K562 (cell line): ENCODE measurements at regions not wholly inside any gene's neighbourhood (a gene's known extent, or its start where the extent isn't known, plus 50 kb on each side); places are given as distances from the start of the nearest gene placed in this dataset.

Experiments used
- EGR1 ChIP-seq: fragments of 450-650 bp; conservative IDR thresholded peaks from 2 replicates; pipeline ENCODE4 v1.6.1; 2017; ENCODE audit warnings: mild to moderate bottlenecking
- EP300 ChIP-seq: IDR thresholded peaks from 2 replicates; pipeline ENCODE4 v1.6.1; 2012; ENCODE audit warnings: low read length, improper control_type of control experiment
- GTF2F1 ChIP-seq: IDR thresholded peaks from 2 replicates; pipeline ENCODE4 v1.6.1; 2011; ENCODE audit warnings: low read depth, low read length, improper control_type of control experiment
- JUNB ChIP-seq: fragments of 450-650 bp; formaldehyde crosslinking; conservative IDR thresholded peaks from 2 replicates; pipeline ENCODE4 v1.4.0; 2020; ENCODE audit warnings: mild to moderate bottlenecking
- KAT7 ChIP-seq: sonication (generic); formaldehyde crosslinking; IDR thresholded peaks from 2 replicates; pipeline ENCODE4 v1.8.0; 2022; ENCODE audit warnings: missing genetic modification reagents, mild to moderate bottlenecking, borderline replicate concordance
- MCM2 ChIP-seq: fragments of 450-650 bp; IDR thresholded peaks from 2 replicates; pipeline ENCODE4 v1.6.1; 2017; ENCODE audit warnings: low read depth, mild to moderate bottlenecking
- PCBP1 ChIP-seq: fragments of 200-400 bp; formaldehyde crosslinking; IDR thresholded peaks from 2 replicates; pipeline ENCODE4 v1.6.1; 2018; ENCODE audit warnings: mild to moderate bottlenecking, low read depth, low read length; ENCODE audit not compliant: poor library complexity, severe bottlenecking
- RFX5 ChIP-seq: IDR thresholded peaks from 2 replicates; pipeline ENCODE4 v1.6.1; 2011; ENCODE audit warnings: low read depth, mild to moderate bottlenecking, improper control_type of control experiment, low read length
- RNF2 ChIP-seq: sonication (generic); IDR thresholded peaks from 2 replicates; pipeline ENCODE4 v1.6.1; 2016
- SLC30A9 ChIP-seq: fragments of 250-450 bp; sonication (Bioruptor Pico); IDR thresholded peaks from 2 replicates; pipeline ENCODE4 v1.8.0; 2022; ENCODE audit warnings: mild to moderate bottlenecking, moderate library complexity
- SMC3 ChIP-seq: conservative IDR thresholded peaks from 2 replicates; pipeline ENCODE4 v1.6.1; 2011; ENCODE audit warnings: low read depth, low read length, improper control_type of control experiment; ENCODE audit not compliant: insufficient read depth
- TF ChIP-seq, protein P1 (sequence below): fragments of 450-650 bp; IDR thresholded peaks from 2 replicates; pipeline ENCODE4 v1.6.1; 2017; ENCODE audit warnings: antibody characterized with exemption, mild to moderate bottlenecking
- TF ChIP-seq, protein P2 (sequence below), 3 experiments: IDR thresholded peaks in 2 of 3; conservative IDR thresholded peaks in 1 of 3; 2 replicates each; pipeline ENCODE4 v1.5.1; 2011 to 2012; ENCODE audit warnings: low read length in 3 of 3, mild to moderate bottlenecking in 3 of 3, control low read depth in 2 of 3, improper control_type of control experiment in 1 of 3, inconsistent platforms in 1 of 3, low read depth in 1 of 3, mixed read lengths in 1 of 3, moderate library complexity in 1 of 3; ENCODE audit not compliant: insufficient read depth in 2 of 3

DNA sequence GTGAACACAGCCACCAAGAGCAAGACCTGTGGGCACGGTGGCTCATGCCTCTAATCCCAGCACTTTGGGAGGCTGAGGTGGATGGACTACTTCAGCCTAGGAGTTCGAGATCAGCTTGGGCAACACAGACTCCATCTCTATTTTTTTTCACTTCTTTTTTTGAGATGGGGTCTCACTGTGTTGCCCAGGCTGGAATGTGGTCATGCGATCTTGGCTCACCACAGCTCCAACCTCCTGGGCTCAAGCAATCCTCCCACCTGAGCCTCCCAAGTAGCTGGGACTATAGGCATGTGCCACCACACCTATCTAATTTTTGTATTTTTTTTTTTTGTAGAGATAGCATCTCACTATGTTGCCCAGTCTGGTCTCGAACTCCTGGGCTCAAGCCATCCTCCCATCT lies 54.4 kb upstream of the SPRED2 start:
- TF ChIP-seq SMC3 (no peak), RFX5 (no peak), EGR1 (no peak), SLC30A9 (no peak), PCBP1 (no peak), JUNB (CRISPR knock-in tag) (no peak), KAT7 (CRISPR knock-in tag) (no peak), MCM2 (no peak), EP300 (no peak), GTF2F1 (no peak), RNF2 (no peak)
- TF ChIP-seq, protein P1, sequence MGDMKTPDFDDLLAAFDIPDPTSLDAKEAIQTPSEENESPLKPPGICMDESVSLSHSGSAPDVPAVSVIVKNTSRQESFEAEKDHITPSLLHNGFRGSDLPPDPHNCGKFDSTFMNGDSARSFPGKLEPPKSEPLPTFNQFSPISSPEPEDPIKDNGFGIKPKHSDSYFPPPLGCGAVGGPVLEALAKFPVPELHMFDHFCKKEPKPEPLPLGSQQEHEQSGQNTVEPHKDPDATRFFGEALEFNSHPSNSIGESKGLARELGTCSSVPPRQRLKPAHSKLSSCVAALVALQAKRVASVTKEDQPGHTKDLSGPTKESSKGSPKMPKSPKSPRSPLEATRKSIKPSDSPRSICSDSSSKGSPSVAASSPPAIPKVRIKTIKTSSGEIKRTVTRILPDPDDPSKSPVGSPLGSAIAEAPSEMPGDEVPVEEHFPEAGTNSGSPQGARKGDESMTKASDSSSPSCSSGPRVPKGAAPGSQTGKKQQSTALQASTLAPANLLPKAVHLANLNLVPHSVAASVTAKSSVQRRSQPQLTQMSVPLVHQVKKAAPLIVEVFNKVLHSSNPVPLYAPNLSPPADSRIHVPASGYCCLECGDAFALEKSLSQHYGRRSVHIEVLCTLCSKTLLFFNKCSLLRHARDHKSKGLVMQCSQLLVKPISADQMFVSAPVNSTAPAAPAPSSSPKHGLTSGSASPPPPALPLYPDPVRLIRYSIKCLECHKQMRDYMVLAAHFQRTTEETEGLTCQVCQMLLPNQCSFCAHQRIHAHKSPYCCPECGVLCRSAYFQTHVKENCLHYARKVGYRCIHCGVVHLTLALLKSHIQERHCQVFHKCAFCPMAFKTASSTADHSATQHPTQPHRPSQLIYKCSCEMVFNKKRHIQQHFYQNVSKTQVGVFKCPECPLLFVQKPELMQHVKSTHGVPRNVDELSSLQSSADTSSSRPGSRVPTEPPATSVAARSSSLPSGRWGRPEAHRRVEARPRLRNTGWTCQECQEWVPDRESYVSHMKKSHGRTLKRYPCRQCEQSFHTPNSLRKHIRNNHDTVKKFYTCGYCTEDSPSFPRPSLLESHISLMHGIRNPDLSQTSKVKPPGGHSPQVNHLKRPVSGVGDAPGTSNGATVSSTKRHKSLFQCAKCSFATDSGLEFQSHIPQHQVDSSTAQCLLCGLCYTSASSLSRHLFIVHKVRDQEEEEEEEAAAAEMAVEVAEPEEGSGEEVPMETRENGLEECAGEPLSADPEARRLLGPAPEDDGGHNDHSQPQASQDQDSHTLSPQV, result no peak
- TF ChIP-seq, protein P2, sequence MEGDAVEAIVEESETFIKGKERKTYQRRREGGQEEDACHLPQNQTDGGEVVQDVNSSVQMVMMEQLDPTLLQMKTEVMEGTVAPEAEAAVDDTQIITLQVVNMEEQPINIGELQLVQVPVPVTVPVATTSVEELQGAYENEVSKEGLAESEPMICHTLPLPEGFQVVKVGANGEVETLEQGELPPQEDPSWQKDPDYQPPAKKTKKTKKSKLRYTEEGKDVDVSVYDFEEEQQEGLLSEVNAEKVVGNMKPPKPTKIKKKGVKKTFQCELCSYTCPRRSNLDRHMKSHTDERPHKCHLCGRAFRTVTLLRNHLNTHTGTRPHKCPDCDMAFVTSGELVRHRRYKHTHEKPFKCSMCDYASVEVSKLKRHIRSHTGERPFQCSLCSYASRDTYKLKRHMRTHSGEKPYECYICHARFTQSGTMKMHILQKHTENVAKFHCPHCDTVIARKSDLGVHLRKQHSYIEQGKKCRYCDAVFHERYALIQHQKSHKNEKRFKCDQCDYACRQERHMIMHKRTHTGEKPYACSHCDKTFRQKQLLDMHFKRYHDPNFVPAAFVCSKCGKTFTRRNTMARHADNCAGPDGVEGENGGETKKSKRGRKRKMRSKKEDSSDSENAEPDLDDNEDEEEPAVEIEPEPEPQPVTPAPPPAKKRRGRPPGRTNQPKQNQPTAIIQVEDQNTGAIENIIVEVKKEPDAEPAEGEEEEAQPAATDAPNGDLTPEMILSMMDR (IDR thresholded peaks at IDR 0.05 in 2 of 3, conservative IDR thresholded peaks at IDR 0.05 in 1 of 3; ENCODE audit: insufficient read depth in 2 of 3, low read depth in 1 of 3, low read length in 3 of 3), result no peak
